Vagina (tissue), 2 donors: ENCODE measurements at regions not wholly inside any gene's neighbourhood (a gene's known extent, or its start where the extent isn't known, plus 50 kb on each side); places are given as distances from the start of the nearest gene placed in this dataset.

ENCODE experiments used
- DNase-seq, 2 donors: peaks; one replicate each; pipeline ENCODE4 v3.0.0-alpha.2; 2017; ENCODE audit errors: extremely low spot score in 2 of 2
- H3K27ac ChIP-seq: fragments of 200-600 bp; sonication (generic); one replicate; pipeline ENCODE4 v1.5.1; 2019
- H3K27me3 ChIP-seq: fragments of 200-600 bp; sonication (generic); one replicate; pipeline ENCODE4 v1.5.1; 2019
- H3K36me3 ChIP-seq, 2 donors: fragments of 200-600 bp; sonication (generic); one replicate each; pipeline ENCODE4 v1.5.1; 2017 to 2019
- H3K4me1 ChIP-seq: fragments of 200-600 bp; sonication (generic); one replicate; pipeline ENCODE4 v1.5.1; 2019
- H3K4me3 ChIP-seq, 2 donors: fragments of 200-600 bp; sonication (generic); 1 replicate in 1 of 2; 2 replicates in 1 of 2; pipeline ENCODE4 v1.5.1; 2016 to 2019
- H3K9me3 ChIP-seq: fragments of 200-600 bp; sonication (generic); one replicate; pipeline ENCODE4 v1.5.1; 2019
- CTCF ChIP-seq, 3 experiments: fragments of 450-650 bp in 2 of 3; fragments of 200-600 bp in 1 of 3; sonication (generic) in 1 of 3; IDR thresholded peaks; one replicate each; pipeline ENCODE4 v1.5.1; 2017 to 2019; ENCODE audit warnings: antibody characterized with exemption in 3 of 3, mild to moderate bottlenecking in 2 of 3, moderate library complexity in 2 of 3
- POLR2A ChIP-seq, 2 donors: fragments of 450-650 bp; IDR thresholded peaks; one replicate each; pipeline ENCODE4 v1.6.1; 2017; ENCODE audit warnings: antibody characterized with exemption in 2 of 2, mild to moderate bottlenecking in 2 of 2, moderate library complexity in 2 of 2
- POLR2AphosphoS5 ChIP-seq, 2 donors: sonication (generic); formaldehyde crosslinking; IDR thresholded peaks; one replicate each; pipeline ENCODE4 v1.9.0; 2017; ENCODE audit warnings: antibody characterized with exemption in 2 of 2, mild to moderate bottlenecking in 2 of 2, low read depth in 1 of 2; ENCODE audit not compliant: insufficient read depth in 1 of 2
- intact Hi-C: fragments of 100-400 bp; cut with DNase I; formaldehyde crosslinking; loops from one replicate; pipeline ENCODE4 v1.15.1; 2023

DNA sequence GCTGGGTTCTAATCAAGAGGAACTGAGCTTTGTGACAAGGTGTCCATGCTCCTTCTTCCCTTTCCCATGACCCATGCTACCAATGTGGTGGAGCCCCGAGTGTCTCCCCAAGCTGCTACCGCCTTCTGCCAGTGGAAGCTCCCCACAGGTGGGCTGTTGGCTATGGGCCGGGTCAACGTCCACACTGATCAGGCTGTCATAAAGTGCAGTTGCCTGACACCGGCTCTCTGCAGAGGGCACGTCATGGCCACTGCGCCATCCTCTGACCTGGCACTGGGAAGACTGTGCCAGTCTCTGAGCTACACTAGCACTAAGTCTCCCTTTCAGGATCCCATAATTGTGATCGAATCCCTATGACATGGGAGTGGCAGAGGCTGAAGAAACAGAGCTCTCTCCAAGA lies 192.3 kb downstream of the USP12 start:
- Histone ChIP-seq H3K36me3 (no peaks in the 10 kb centered on the region), H3K27ac (no peak overlapping the region), H3K4me3 (no peak overlapping the region), H3K9me3 (no peaks in the 10 kb centered on the region), H3K4me1 (peaks cover 12% of the 10 kb centered on the region), H3K27me3 (no peaks in the 10 kb centered on the region)
- DNase-seq: no peak
- intact Hi-C loops: no loop called here
- no peak for TF ChIP-seq POLR2A (IDR thresholded peaks at IDR 0.05)
- no peak for TF ChIP-seq POLR2AphosphoS5 (IDR thresholded peaks at IDR 0.05; ENCODE audit: insufficient read depth in 1 of 2, low read depth in 1 of 2)
- TF ChIP-seq CTCF (IDR thresholded peaks at IDR 0.05): no peak

GRCh38 chr13:26978081-26978860 lies 193.3 kb downstream of the USP12 start:
- no peak overlapping the region for H3K27ac ChIP-seq
- intact Hi-C loops: no loop called here
- H3K4me1 ChIP-seq: peaks cover 5% of the 10 kb centered on the region
- TF ChIP-seq POLR2A (IDR thresholded peaks at IDR 0.05) (no peak), POLR2AphosphoS5 (IDR thresholded peaks at IDR 0.05; ENCODE audit: insufficient read depth in 1 of 2, low read depth in 1 of 2) (no peak), CTCF (IDR thresholded peaks at IDR 0.05) (no peak)
- no peaks in the 10 kb centered on the region for H3K9me3 ChIP-seq
- H3K27me3 ChIP-seq: no peaks in the 10 kb centered on the region
- no peak overlapping the region for H3K4me3 ChIP-seq
- H3K36me3 ChIP-seq: no peaks in the 10 kb centered on the region
- no peak for DNase-seq

- no peaks in the 10 kb centered on the region for H3K36me3 ChIP-seq
- intact Hi-C loops: no loop called here
- TF ChIP-seq POLR2A (IDR thresholded peaks at IDR 0.05) (no peak), POLR2AphosphoS5 (IDR thresholded peaks at IDR 0.05; ENCODE audit: insufficient read depth in 1 of 2, low read depth in 1 of 2) (no peak), CTCF (IDR thresholded peaks at IDR 0.05) (no peak)
- H3K27me3 ChIP-seq: no peaks in the 10 kb centered on the region
- H3K27ac ChIP-seq: no peak overlapping the region
- DNase-seq: no peak
- H3K4me3 ChIP-seq: no peak overlapping the region
- H3K9me3 ChIP-seq: no peaks in the 10 kb centered on the region
- H3K4me1 ChIP-seq: peaks cover 3% of the 10 kb centered on the region
These were observed 194.1 kb downstream of the USP12 start for GRCh38 chr13:26977541-26977940.

- no peak for TF ChIP-seq POLR2AphosphoS5 (IDR thresholded peaks at IDR 0.05; ENCODE audit: insufficient read depth in 1 of 2, low read depth in 1 of 2)
- TF ChIP-seq CTCF (IDR thresholded peaks at IDR 0.05): no peak
- TF ChIP-seq POLR2A (IDR thresholded peaks at IDR 0.05): no peak
- Histone ChIP-seq H3K9me3 (no peaks in the 10 kb centered on the region), H3K4me3 (no peak overlapping the region), H3K4me1 (no peaks in the 10 kb centered on the region), H3K27ac (no peak overlapping the region), H3K27me3 (no peaks in the 10 kb centered on the region), H3K36me3 (no peaks in the 10 kb centered on the region)
- no peak for DNase-seq
- intact Hi-C loops: no loop called here
These were observed 195.3 kb downstream of the USP12 start for GRCh38 chr13:26976313-26976712.

GRCh38 chr13:26973946-26974345 lies 197.7 kb downstream of the USP12 start:
- H3K9me3 ChIP-seq: no peaks in the 10 kb centered on the region
- no peaks in the 10 kb centered on the region for H3K36me3 ChIP-seq
- no peaks in the 10 kb centered on the region for H3K27me3 ChIP-seq
- no peak for DNase-seq
- intact Hi-C loops: no loop called here
- no peak overlapping the region for H3K27ac ChIP-seq
- no peak overlapping the region for H3K4me3 ChIP-seq
- no peaks in the 10 kb centered on the region for H3K4me1 ChIP-seq
- TF ChIP-seq POLR2AphosphoS5 (IDR thresholded peaks at IDR 0.05; ENCODE audit: insufficient read depth in 1 of 2, low read depth in 1 of 2) (no peak), CTCF (IDR thresholded peaks at IDR 0.05) (no peak), POLR2A (IDR thresholded peaks at IDR 0.05) (no peak)
